Dendritic cell treated with granulocyte-macrophage colony-stimulating factor and Interleukin-4, amounts not matched to agents 40 ng/mL and 50 ng/mL, for 4 days (primary cell): ENCODE measurements at regions not wholly inside any gene's neighbourhood (a gene's known extent, or its start where the extent isn't known, plus 50 kb on each side); places are given as distances from the start of the nearest gene placed in this dataset.

Experiments
- H3K27ac Mint-ChIP-seq: one replicate; pipeline ENCODE4 v1.8.0; 2022; ENCODE audit warnings: mild to moderate bottlenecking, mixed read lengths
- H3K27me3 Mint-ChIP-seq: one replicate; pipeline ENCODE4 v1.8.0; 2022; ENCODE audit warnings: mild to moderate bottlenecking, mixed read lengths
- H3K36me3 Mint-ChIP-seq: one replicate; pipeline ENCODE4 v1.8.0; 2022; ENCODE audit warnings: low read depth, mixed read lengths
- H3K4me1 Mint-ChIP-seq: one replicate; pipeline ENCODE4 v1.8.0; 2022; ENCODE audit warnings: low read depth, mixed read lengths
- H3K4me3 Mint-ChIP-seq: one replicate; pipeline ENCODE4 v1.8.0; 2022; ENCODE audit warnings: mild to moderate bottlenecking, moderate library complexity, mixed read lengths
- H3K9me3 Mint-ChIP-seq: one replicate; pipeline ENCODE4 v1.8.0; 2022; ENCODE audit warnings: mixed read lengths
- intact Hi-C: fragments of 100-400 bp; cut with micrococcal nuclease; formaldehyde crosslinking; loops from one replicate; pipeline ENCODE4 v1.15.0; 2022

- Mint-ChIP-seq H3K27ac (no peak overlapping the region), H3K4me3 (no peak overlapping the region), H3K4me1 (no peaks in the 10 kb centered on the region), H3K9me3 (peaks cover 47% of the 10 kb centered on the region), H3K27me3 (no peaks in the 10 kb centered on the region), H3K36me3 (no peaks in the 10 kb centered on the region)
- intact Hi-C loops, result no loop called here
Measured at GRCh38 chr13:63607153-63607552, 2191.5 kb upstream of the PCDH20 start.

DNA sequence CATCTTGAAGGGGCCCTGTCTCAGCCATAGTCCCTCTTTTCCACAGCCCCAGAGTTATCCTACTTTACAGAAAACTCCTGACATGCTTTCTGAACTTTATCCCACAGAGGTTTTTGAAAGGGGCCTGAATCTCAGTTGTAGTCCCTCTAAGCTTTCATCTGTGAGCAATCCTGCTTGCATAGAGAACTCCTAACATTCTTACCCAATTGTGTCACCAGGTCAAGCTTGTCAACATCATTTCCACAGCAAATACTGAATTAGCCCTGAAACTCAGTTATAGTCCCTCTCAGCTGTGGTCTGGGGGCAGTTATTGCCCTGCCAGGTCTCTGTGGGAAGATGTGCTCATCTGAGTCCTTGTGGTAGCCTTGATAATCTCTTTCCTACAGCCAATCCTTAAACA lies 2190.3 kb upstream of the PCDH20 start:
- no peak overlapping the region for H3K4me3 Mint-ChIP-seq
- H3K4me1 Mint-ChIP-seq, result no peaks in the 10 kb centered on the region
- no peak overlapping the region for H3K27ac Mint-ChIP-seq
- peaks cover 55% of the 10 kb centered on the region for H3K9me3 Mint-ChIP-seq
- no peaks in the 10 kb centered on the region for H3K27me3 Mint-ChIP-seq
- intact Hi-C loops, result no loop called here
- H3K36me3 Mint-ChIP-seq, result no peaks in the 10 kb centered on the region

DNA sequence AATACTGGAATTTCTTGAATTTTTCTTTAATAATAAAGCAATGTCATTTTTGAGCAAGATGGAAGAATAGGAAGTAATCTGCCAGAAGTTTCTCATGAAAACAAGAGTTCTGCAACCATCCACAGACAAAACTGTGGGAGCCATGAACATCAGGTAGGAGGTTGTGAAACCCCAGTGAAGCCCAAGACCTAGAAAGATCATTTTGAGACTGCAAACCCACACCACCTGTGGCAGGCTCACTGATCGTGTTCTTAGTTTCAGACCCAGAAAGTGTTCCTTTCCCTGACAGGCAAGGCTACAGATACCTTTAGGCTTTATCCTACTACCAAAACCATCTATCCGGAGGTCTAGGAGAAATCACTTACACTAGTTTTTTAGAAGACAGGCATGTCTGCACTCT lies 2189.8 kb upstream of the PCDH20 start:
- Mint-ChIP-seq H3K4me1 (no peaks in the 10 kb centered on the region), H3K36me3 (no peaks in the 10 kb centered on the region), H3K27me3 (no peaks in the 10 kb centered on the region), H3K27ac (no peak overlapping the region), H3K9me3 (peaks cover 59% of the 10 kb centered on the region), H3K4me3 (no peak overlapping the region)
- intact Hi-C loops, result no loop called here

- intact Hi-C loops, result no loop called here
- no peaks in the 10 kb centered on the region for H3K36me3 Mint-ChIP-seq
- H3K9me3 Mint-ChIP-seq, result peaks cover 13% of the 10 kb centered on the region
- H3K27ac Mint-ChIP-seq, result no peak overlapping the region
- H3K27me3 Mint-ChIP-seq, result no peaks in the 10 kb centered on the region
- H3K4me3 Mint-ChIP-seq, result no peak overlapping the region
- H3K4me1 Mint-ChIP-seq, result no peaks in the 10 kb centered on the region
Measured at GRCh38 chr13:63595811-63596210, 2180.2 kb upstream of the PCDH20 start.

DNA sequence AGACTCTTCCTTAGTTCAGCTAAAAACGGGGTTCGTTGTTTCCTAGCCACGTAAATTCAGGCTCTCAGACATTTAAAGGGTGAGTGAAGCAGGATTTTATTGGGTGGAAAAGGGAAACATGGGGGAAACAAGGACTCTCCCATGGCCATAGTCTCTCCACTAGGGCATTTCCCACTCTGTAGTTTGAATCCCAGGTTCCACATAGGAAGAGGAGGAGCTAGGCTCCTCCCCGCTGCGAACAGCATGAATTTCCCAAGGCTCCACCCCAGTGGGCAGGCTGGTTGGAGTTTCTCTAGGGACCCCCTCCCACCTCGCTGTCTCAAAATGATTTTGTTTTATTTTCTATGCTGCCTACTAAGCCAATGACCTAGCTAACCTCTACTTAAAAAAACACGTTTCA lies 2170.8 kb upstream of the PCDH20 start:
- intact Hi-C loops, result no loop called here
- peaks cover 6% of the 10 kb centered on the region for H3K9me3 Mint-ChIP-seq
- no peak overlapping the region for H3K4me3 Mint-ChIP-seq
- H3K4me1 Mint-ChIP-seq, result no peaks in the 10 kb centered on the region
- H3K36me3 Mint-ChIP-seq, result no peaks in the 10 kb centered on the region
- H3K27me3 Mint-ChIP-seq, result no peaks in the 10 kb centered on the region
- H3K27ac Mint-ChIP-seq, result no peak overlapping the region

GRCh38 chr13:63578796-63579195 lies 2163.1 kb upstream of the PCDH20 start:
- Mint-ChIP-seq H3K36me3 (no peaks in the 10 kb centered on the region), H3K27me3 (no peaks in the 10 kb centered on the region), H3K27ac (no peak overlapping the region), H3K4me3 (no peak overlapping the region), H3K9me3 (peaks cover 33% of the 10 kb centered on the region), H3K4me1 (no peaks in the 10 kb centered on the region)
- intact Hi-C loops, result no loop called here

DNA sequence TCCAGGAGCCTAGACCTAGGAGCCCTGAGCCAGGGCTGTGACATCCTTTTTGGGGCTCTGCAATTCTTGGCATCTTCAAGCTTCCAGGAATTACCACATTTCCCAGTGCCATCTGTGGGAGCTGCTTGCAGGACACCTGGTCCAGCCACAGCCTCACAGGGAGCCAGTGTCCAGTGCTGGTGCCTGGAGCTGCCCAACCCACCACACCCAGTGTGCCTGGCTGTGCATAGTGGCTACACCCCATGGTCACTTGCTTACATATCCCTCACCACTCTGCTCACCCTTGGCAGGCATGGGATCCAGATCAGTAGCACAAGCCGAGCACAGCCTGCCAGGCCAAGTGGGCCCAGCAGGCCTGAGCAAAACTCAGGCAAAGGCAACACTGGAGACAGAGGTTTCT lies 2151.4 kb upstream of the PCDH20 start:
- no peaks in the 10 kb centered on the region for H3K36me3 Mint-ChIP-seq
- peaks cover 18% of the 10 kb centered on the region for H3K9me3 Mint-ChIP-seq
- H3K27me3 Mint-ChIP-seq, result no peaks in the 10 kb centered on the region
- no peaks in the 10 kb centered on the region for H3K4me1 Mint-ChIP-seq
- no peak overlapping the region for H3K4me3 Mint-ChIP-seq
- intact Hi-C loops, result no loop called here
- H3K27ac Mint-ChIP-seq, result no peak overlapping the region

DNA sequence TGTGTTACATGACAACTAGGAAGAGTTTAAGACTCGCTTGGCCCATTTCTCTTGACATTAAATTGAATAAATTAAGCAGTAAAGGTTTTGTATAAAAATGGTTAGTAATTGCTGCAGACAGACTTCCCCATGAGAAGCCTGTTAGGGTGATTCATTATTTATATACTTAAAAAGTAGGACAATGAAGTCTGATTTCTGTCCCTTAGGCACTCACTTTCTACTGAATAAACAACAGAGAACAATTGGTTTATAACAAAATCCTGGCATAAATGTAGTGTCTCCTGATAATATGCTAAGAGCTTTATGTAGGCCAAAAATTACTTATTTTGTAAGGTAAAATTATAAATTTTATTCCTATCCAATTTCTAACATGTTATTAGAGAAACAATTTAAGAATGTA lies 2138.5 kb upstream of the PCDH20 start:
- peaks cover 27% of the 10 kb centered on the region for H3K9me3 Mint-ChIP-seq
- H3K4me1 Mint-ChIP-seq, result no peaks in the 10 kb centered on the region
- no peak overlapping the region for H3K27ac Mint-ChIP-seq
- no peaks in the 10 kb centered on the region for H3K27me3 Mint-ChIP-seq
- no peaks in the 10 kb centered on the region for H3K36me3 Mint-ChIP-seq
- H3K4me3 Mint-ChIP-seq, result no peak overlapping the region
- intact Hi-C loops, result no loop called here

- H3K27me3 Mint-ChIP-seq, result no peaks in the 10 kb centered on the region
- no peaks in the 10 kb centered on the region for H3K36me3 Mint-ChIP-seq
- intact Hi-C loops, result no loop called here
- H3K27ac Mint-ChIP-seq, result no peak overlapping the region
- H3K9me3 Mint-ChIP-seq, result peaks cover 10% of the 10 kb centered on the region
- no peaks in the 10 kb centered on the region for H3K4me1 Mint-ChIP-seq
- no peak overlapping the region for H3K4me3 Mint-ChIP-seq
Measured at GRCh38 chr13:63551731-63552130, 2136.1 kb upstream of the PCDH20 start.

DNA sequence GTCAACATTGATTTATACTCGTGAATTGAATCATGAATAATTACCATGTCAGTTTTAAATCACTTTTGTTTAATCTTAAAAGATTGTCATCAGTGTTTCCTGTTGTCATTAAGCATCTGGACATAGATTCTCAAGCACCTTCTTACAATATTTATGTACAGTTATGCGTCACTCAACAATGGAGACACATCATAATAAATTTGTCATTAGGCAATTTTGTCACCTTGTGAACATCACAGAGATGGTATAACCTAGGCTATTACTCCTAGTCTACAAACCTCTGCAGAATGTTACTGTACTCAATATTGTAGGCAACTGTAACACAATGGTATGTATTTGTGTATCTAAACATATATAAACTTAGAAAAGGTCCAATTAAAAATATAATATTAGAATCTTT lies 2130.9 kb upstream of the PCDH20 start:
- Mint-ChIP-seq H3K4me3 (no peak overlapping the region), H3K4me1 (no peaks in the 10 kb centered on the region), H3K27me3 (no peaks in the 10 kb centered on the region), H3K36me3 (no peaks in the 10 kb centered on the region), H3K9me3 (peaks cover 29% of the 10 kb centered on the region), H3K27ac (no peak overlapping the region)
- intact Hi-C loops, result no loop called here

- Mint-ChIP-seq H3K4me1 (no peaks in the 10 kb centered on the region), H3K27me3 (no peaks in the 10 kb centered on the region), H3K4me3 (no peak overlapping the region), H3K9me3 (peaks cover 35% of the 10 kb centered on the region), H3K36me3 (no peaks in the 10 kb centered on the region), H3K27ac (no peak overlapping the region)
- intact Hi-C loops, result no loop called here
Measured at GRCh38 chr13:63542770-63543169, 2127.1 kb upstream of the PCDH20 start.

- H3K9me3 Mint-ChIP-seq, result peaks cover 43% of the 10 kb centered on the region
- H3K4me1 Mint-ChIP-seq, result no peaks in the 10 kb centered on the region
- intact Hi-C loops, result no loop called here
- H3K4me3 Mint-ChIP-seq, result no peak overlapping the region
- no peaks in the 10 kb centered on the region for H3K27me3 Mint-ChIP-seq
- H3K36me3 Mint-ChIP-seq, result no peaks in the 10 kb centered on the region
- no peak overlapping the region for H3K27ac Mint-ChIP-seq
Measured at GRCh38 chr13:63541336-63541735, 2125.7 kb upstream of the PCDH20 start.

- Mint-ChIP-seq H3K27me3 (no peaks in the 10 kb centered on the region), H3K27ac (no peak overlapping the region), H3K9me3 (peaks cover 36% of the 10 kb centered on the region), H3K4me1 (no peaks in the 10 kb centered on the region), H3K36me3 (no peaks in the 10 kb centered on the region), H3K4me3 (no peak overlapping the region)
- intact Hi-C loops, result no loop called here
Measured at GRCh38 chr13:63540061-63540460, 2124.4 kb upstream of the PCDH20 start.

- no peaks in the 10 kb centered on the region for H3K36me3 Mint-ChIP-seq
- no peak overlapping the region for H3K4me3 Mint-ChIP-seq
- H3K27me3 Mint-ChIP-seq, result no peaks in the 10 kb centered on the region
- no peak overlapping the region for H3K27ac Mint-ChIP-seq
- no peaks in the 10 kb centered on the region for H3K4me1 Mint-ChIP-seq
- peaks cover 14% of the 10 kb centered on the region for H3K9me3 Mint-ChIP-seq
- intact Hi-C loops, result no loop called here
Measured at GRCh38 chr13:63517371-63517770, 2101.7 kb upstream of the PCDH20 start.

- intact Hi-C loops, result no loop called here
Measured at GRCh38 chr13:63516124-63516523, 2100.5 kb upstream of the PCDH20 start.

More at GRCh38 chr13:63516124-63516523, 2100.5 kb upstream of the PCDH20 start:
- Mint-ChIP-seq H3K27me3 (no peaks in the 10 kb centered on the region), H3K9me3 (peaks cover 23% of the 10 kb centered on the region), H3K27ac (no peak overlapping the region), H3K4me3 (no peak overlapping the region), H3K36me3 (no peaks in the 10 kb centered on the region), H3K4me1 (no peaks in the 10 kb centered on the region)
